ENCODE measurements at regions not wholly inside any gene's neighbourhood (a gene's known extent, or its start where the extent isn't known, plus 50 kb on each side); places are given as distances from the start of the nearest gene placed in this dataset.

- Mint-ChIP-seq H3K27ac (no peak overlapping the region), H3K4me1 (no peaks in the 10 kb centered on the region), H3K9me3 (peaks cover 3 to 4% (median 4%) of the 10 kb centered on the region in 3 donors), H3K36me3 (no peaks in the 10 kb centered on the region), H3K4me3 (no peak overlapping the region), H3K27me3 (no peaks in the 10 kb centered on the region)
- H3K36me3 ChIP-seq (ENCODE audit: control insufficient read depth in 2 of 2, extremely low read depth in 1 of 2, insufficient read depth in 1 of 2, low read length in 1 of 2) = no peaks in the 10 kb centered on the region
- ATAC-seq (replicated peaks in 1 of 4) = no peak
- H3K4me1 ChIP-seq (ENCODE audit: control insufficient read depth in 1 of 2, extremely low read depth in 1 of 2, insufficient read depth in 2 of 2, low read length in 2 of 2) = no peaks in the 10 kb centered on the region
- H3K27me3 ChIP-seq (replicated peaks in 1 of 2; ENCODE audit: control insufficient read depth in 2 of 2, extremely low read depth in 1 of 2, insufficient read depth in 2 of 2, low read length in 1 of 2) = no peaks in the 10 kb centered on the region
- WGBS (ENCODE audit: insufficient coverage) = 83% methylated on average over 4 of the region's 9 CpGs
- ChIA-PET CTCF (no interaction called here), POLR2A (no interaction called here)
- no peak for DNase-seq
- no peak overlapping the region for H3K27ac ChIP-seq (ENCODE audit: low read length)
- H3K9me3 ChIP-seq = no peaks in the 10 kb centered on the region
- no peak overlapping the region for H3K4me3 ChIP-seq (ENCODE audit: control insufficient read depth in 1 of 2, extremely low read depth in 1 of 2, low read length in 1 of 2)
These were observed 273.3 kb downstream of the FZD1 start for GRCh38 chr7:91537260-91538152.

- H3K36me3 Mint-ChIP-seq = no peaks in the 10 kb centered on the region
- CTCF ChIA-PET = no interaction called here
- H3K27ac Mint-ChIP-seq = no peak overlapping the region
- H3K9me3 Mint-ChIP-seq = no peaks in the 10 kb centered on the region
- Histone ChIP-seq H3K4me3 (ENCODE audit: control insufficient read depth in 1 of 2, extremely low read depth in 1 of 2, low read length in 1 of 2) (no peak overlapping the region), H3K9me3 (no peaks in the 10 kb centered on the region), H3K27ac (ENCODE audit: low read length) (no peak overlapping the region), H3K36me3 (ENCODE audit: control insufficient read depth in 2 of 2, extremely low read depth in 1 of 2, insufficient read depth in 1 of 2, low read length in 1 of 2) (no peaks in the 10 kb centered on the region), H3K27me3 (replicated peaks in 1 of 2; ENCODE audit: control insufficient read depth in 2 of 2, extremely low read depth in 1 of 2, insufficient read depth in 2 of 2, low read length in 1 of 2) (no peaks in the 10 kb centered on the region), H3K4me1 (ENCODE audit: control insufficient read depth in 1 of 2, extremely low read depth in 1 of 2, insufficient read depth in 2 of 2, low read length in 2 of 2) (no peaks in the 10 kb centered on the region)
- H3K27me3 Mint-ChIP-seq = no peaks in the 10 kb centered on the region
- no CpG with 5 or more reads among the region's 1 CpG for WGBS (ENCODE audit: insufficient coverage)
- DNase-seq (no peak), ATAC-seq (replicated peaks in 1 of 4) (no peak)
- no peak overlapping the region for H3K4me3 Mint-ChIP-seq
- POLR2A ChIA-PET = no interaction called here
- no peaks in the 10 kb centered on the region for H3K4me1 Mint-ChIP-seq
These were observed 277.4 kb downstream of the FZD1 start for GRCh38 chr7:91541641-91542040.

GRCh38 chr7:91543646-91544045 is 279.4 kb downstream of the FZD1 start:
- H3K27me3 Mint-ChIP-seq = no peaks in the 10 kb centered on the region
- Histone ChIP-seq H3K4me3 (ENCODE audit: control insufficient read depth in 1 of 2, extremely low read depth in 1 of 2, low read length in 1 of 2) (no peak overlapping the region), H3K9me3 (no peaks in the 10 kb centered on the region), H3K27me3 (replicated peaks in 1 of 2; ENCODE audit: control insufficient read depth in 2 of 2, extremely low read depth in 1 of 2, insufficient read depth in 2 of 2, low read length in 1 of 2) (no peaks in the 10 kb centered on the region), H3K4me1 (ENCODE audit: control insufficient read depth in 1 of 2, extremely low read depth in 1 of 2, insufficient read depth in 2 of 2, low read length in 2 of 2) (no peaks in the 10 kb centered on the region), H3K27ac (ENCODE audit: low read length) (no peak overlapping the region), H3K36me3 (ENCODE audit: control insufficient read depth in 2 of 2, extremely low read depth in 1 of 2, insufficient read depth in 1 of 2, low read length in 1 of 2) (no peaks in the 10 kb centered on the region)
- H3K9me3 Mint-ChIP-seq = peaks cover 0 to 4% (median 0%) of the 10 kb centered on the region in 3 donors
- ChIA-PET CTCF (no interaction called here), POLR2A (interaction anchor here in 1 of 2 donors (0.7 kb wide), 1 partner anchor 10 kb away, joined by 4 read pairs; no protein-coding TSS in a partner anchor)
- ATAC-seq (replicated peaks in 1 of 4) = no peak
- no CpG with 5 or more reads among the region's 1 CpG for WGBS (ENCODE audit: insufficient coverage)
- no peaks in the 10 kb centered on the region for H3K4me1 Mint-ChIP-seq
- H3K36me3 Mint-ChIP-seq = no peaks in the 10 kb centered on the region
- H3K4me3 Mint-ChIP-seq = no peak overlapping the region
- H3K27ac Mint-ChIP-seq = no peak overlapping the region
- DNase-seq = no peak

DNA sequence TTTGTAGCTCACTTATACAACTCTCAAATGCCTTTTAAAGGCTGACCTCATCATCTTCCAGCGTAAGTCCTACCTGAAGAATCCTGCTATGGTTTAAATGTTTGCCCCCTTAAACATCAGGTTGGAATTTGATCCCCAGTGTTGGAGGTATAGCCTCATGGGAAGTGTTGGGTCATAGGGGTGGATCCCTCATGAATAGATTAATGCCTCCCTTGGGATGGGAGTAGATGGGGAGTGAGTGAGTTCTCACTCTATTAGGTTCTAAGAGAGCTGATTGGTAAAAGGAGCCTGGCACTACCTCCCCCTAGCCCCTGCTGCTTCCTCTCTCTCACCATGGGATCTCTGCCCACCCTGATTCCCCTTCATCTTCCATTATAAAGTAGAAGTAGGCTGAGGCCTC is 285.6 kb downstream of the FZD1 start:
- Mint-ChIP-seq H3K27me3 (peaks cover 0 to 3% of the 10 kb centered on the region in 2 donors), H3K4me3 (no peak overlapping the region), H3K9me3 (peaks cover 0 to 7% (median 0%) of the 10 kb centered on the region in 3 donors), H3K36me3 (no peaks in the 10 kb centered on the region), H3K4me1 (no peaks in the 10 kb centered on the region), H3K27ac (no peak overlapping the region)
- Histone ChIP-seq H3K4me1 (ENCODE audit: control insufficient read depth in 1 of 2, extremely low read depth in 1 of 2, insufficient read depth in 2 of 2, low read length in 2 of 2) (no peaks in the 10 kb centered on the region), H3K4me3 (ENCODE audit: control insufficient read depth in 1 of 2, extremely low read depth in 1 of 2, low read length in 1 of 2) (no peak overlapping the region), H3K27me3 (replicated peaks in 1 of 2; ENCODE audit: control insufficient read depth in 2 of 2, extremely low read depth in 1 of 2, insufficient read depth in 2 of 2, low read length in 1 of 2) (no peaks in the 10 kb centered on the region), H3K27ac (ENCODE audit: low read length) (no peak overlapping the region), H3K9me3 (no peaks in the 10 kb centered on the region), H3K36me3 (ENCODE audit: control insufficient read depth in 2 of 2, extremely low read depth in 1 of 2, insufficient read depth in 1 of 2, low read length in 1 of 2) (no peaks in the 10 kb centered on the region)
- ChIA-PET POLR2A (no interaction called here), CTCF (no interaction called here)
- DNase-seq = no peak
- ATAC-seq (replicated peaks in 1 of 4) = no peak
- no CpG with 5 or more reads among the region's 1 CpG for WGBS (ENCODE audit: insufficient coverage)

- no peak for ATAC-seq (replicated peaks in 1 of 4)
These were observed 286.7 kb downstream of the FZD1 start for GRCh38 chr7:91550931-91551330.

DNA sequence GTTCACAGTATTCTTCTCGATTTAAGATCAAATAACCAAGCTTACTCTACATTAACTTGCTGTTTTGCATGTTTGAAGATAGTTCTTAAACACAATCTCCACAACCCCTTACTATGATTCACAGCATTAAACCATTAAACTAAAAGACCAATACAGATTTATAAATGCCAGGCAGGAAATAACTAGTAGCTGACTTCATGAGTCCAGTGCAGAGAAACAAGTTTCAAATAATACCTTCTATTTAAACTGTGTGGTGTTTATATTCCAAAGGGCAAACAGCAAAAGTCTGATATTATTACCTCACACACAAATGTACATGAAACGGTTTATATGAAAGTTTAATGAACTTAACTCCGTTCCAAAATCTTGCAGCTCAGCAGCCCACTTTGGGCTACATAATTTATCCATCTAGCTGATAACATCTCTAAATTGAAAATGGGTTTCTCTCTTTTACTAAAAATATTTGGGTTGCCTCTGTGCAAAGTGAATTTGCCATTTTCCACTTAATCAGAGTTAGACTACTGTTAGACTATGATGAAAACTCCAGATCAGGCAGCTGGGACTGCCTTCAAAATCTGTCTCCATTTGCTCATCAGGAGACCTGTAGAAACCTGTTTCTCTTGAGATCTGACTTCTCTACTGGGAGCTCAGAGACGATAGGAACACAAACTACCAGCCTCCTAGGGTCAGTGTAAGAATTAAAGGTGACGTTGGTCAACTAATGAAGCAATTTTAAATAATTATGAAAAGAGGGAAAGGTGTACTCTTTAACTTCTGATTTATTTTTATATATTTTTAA is 287.3 kb downstream of the FZD1 start:
- ChIA-PET CTCF (no interaction called here), POLR2A (no interaction called here)
- Mint-ChIP-seq H3K9me3 (peaks cover 0 to 7% (median 0%) of the 10 kb centered on the region in 3 donors), H3K36me3 (no peaks in the 10 kb centered on the region), H3K27ac (no peak overlapping the region), H3K4me3 (no peak overlapping the region), H3K4me1 (no peaks in the 10 kb centered on the region), H3K27me3 (peaks cover 0 to 3% of the 10 kb centered on the region in 2 donors)
- H3K9me3 ChIP-seq = no peaks in the 10 kb centered on the region
- 40% methylated on average over 1 of the region's 5 CpGs for WGBS (ENCODE audit: insufficient coverage)
- no peaks in the 10 kb centered on the region for H3K4me1 ChIP-seq (ENCODE audit: control insufficient read depth in 1 of 2, extremely low read depth in 1 of 2, insufficient read depth in 2 of 2, low read length in 2 of 2)
- H3K36me3 ChIP-seq (ENCODE audit: control insufficient read depth in 2 of 2, extremely low read depth in 1 of 2, insufficient read depth in 1 of 2, low read length in 1 of 2) = no peaks in the 10 kb centered on the region
- H3K27me3 ChIP-seq (replicated peaks in 1 of 2; ENCODE audit: control insufficient read depth in 2 of 2, extremely low read depth in 1 of 2, insufficient read depth in 2 of 2, low read length in 1 of 2) = no peaks in the 10 kb centered on the region
- no peak overlapping the region for H3K4me3 ChIP-seq (ENCODE audit: control insufficient read depth in 1 of 2, extremely low read depth in 1 of 2, low read length in 1 of 2)
- DNase-seq (no peak), ATAC-seq (replicated peaks in 1 of 4) (no peak)
- no peak overlapping the region for H3K27ac ChIP-seq (ENCODE audit: low read length)

More at GRCh38 chr7:91550931-91551330, 286.7 kb downstream of the FZD1 start:
- Histone ChIP-seq H3K9me3 (no peaks in the 10 kb centered on the region), H3K27ac (ENCODE audit: low read length) (no peak overlapping the region), H3K4me1 (ENCODE audit: control insufficient read depth in 1 of 2, extremely low read depth in 1 of 2, insufficient read depth in 2 of 2, low read length in 2 of 2) (no peaks in the 10 kb centered on the region), H3K36me3 (ENCODE audit: control insufficient read depth in 2 of 2, extremely low read depth in 1 of 2, insufficient read depth in 1 of 2, low read length in 1 of 2) (no peaks in the 10 kb centered on the region), H3K4me3 (ENCODE audit: control insufficient read depth in 1 of 2, extremely low read depth in 1 of 2, low read length in 1 of 2) (no peak overlapping the region), H3K27me3 (replicated peaks in 1 of 2; ENCODE audit: control insufficient read depth in 2 of 2, extremely low read depth in 1 of 2, insufficient read depth in 2 of 2, low read length in 1 of 2) (no peaks in the 10 kb centered on the region)
- Mint-ChIP-seq H3K36me3 (no peaks in the 10 kb centered on the region), H3K4me1 (no peaks in the 10 kb centered on the region), H3K27me3 (peaks cover 0 to 3% of the 10 kb centered on the region in 2 donors), H3K9me3 (peaks cover 0 to 7% (median 0%) of the 10 kb centered on the region in 3 donors), H3K4me3 (no peak overlapping the region), H3K27ac (no peak overlapping the region)
- CTCF ChIA-PET = no interaction called here
- POLR2A ChIA-PET = no interaction called here
- DNase-seq = no peak
- WGBS (ENCODE audit: insufficient coverage) = no CpG with 5 or more reads among the region's 1 CpG
